HG02981 (cell line): ENCODE measurements at regions not wholly inside any gene's neighbourhood (a gene's known extent, or its start where the extent isn't known, plus 50 kb on each side); places are given as distances from the start of the nearest gene placed in this dataset.

Source experiments
- ATAC-seq: cut with Tn5 transposase; IDR thresholded peaks from one replicate; pipeline ENCODE4 v1.9.1; 2021; ENCODE audit warnings: mild to moderate bottlenecking, moderate library complexity; ENCODE audit not compliant: unreplicated experiment

DNA sequence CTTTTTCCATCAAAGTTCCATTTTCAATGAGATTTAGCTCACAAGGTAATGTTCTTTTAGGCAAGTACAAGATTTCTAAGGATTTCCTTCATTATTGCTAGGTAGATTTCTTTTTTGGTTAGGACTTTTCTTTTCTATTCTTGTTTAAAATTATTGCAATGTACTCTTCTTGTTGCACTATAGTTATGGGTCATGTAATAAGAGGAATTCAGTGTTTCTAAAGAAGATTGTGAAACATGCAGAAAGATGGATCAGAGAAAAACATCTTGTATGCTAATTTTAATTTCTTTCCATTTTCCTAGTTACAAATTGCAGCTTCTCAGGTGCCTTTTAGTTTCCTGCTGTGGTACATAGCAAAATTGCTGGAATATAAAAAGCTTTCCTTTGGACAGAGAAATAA lies 56.1 kb downstream of the BTG1 start:
- ATAC-seq = no peak

DNA sequence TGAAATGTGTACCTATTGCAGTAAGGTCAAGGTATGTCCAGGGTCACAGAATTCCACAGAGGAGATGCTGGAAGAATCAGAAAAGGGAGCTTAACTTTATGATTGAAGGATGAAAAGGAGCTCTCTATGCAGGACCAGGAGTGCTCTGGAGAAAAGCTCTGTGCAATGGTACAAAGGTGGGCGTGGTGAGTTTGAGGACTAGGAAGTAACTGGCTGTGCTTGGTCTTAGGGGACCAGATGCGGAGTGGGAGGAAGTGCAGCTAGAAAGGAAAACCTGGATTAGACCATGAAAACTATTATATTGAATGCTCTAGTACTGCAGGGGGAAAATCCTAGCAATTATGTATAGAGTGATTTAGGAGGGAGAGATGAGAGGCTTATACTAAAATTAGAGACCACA lies 56.8 kb downstream of the BTG1 start:
- no peak for ATAC-seq

DNA sequence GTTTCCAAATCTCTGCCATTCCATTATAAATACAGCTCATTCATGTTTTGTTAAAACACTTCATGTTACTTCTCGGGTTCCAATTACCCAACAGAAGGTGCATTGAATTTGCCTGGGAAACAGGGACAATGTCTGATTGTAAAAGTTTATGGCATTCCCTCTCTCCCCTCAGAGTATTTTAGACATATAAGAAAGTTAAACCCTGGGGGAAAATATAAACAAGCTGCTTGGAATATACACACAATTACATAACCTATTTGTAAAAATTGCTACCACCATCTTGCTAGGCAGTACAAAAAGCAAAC lies 60.0 kb downstream of the BTG1 start:
- ATAC-seq = no peak

DNA sequence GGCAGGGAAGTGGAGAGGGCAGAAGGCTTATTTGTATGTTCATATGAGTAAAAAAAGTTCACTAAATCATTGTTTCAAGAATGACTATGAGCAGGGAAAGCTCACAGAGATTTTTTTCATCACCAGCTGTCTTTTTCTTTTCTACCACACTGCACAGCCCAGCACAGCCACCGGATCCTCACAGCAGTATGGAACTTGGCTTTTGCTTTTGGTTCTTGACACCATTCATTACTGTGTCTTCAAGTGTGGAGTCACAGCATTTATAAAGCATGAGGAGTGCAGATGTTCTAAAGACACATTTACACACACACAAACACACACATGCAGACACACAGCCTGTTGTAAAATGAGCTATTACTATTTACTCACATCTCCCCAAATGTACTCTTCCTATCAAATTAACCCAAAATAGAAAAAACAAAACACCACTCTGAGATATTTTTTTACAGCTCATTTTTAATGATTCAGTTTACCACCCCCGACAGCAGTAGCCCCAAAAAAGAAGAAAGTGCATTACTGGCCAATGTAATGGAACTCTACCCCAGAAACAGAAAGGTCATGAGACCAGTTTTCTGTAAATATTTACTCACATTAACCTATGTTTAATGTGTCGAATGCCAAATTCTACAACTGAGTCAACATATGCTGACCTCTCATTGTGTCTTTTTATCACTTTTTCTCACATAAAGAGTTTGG lies 60.5 kb downstream of the BTG1 start:
- no peak for ATAC-seq

DNA sequence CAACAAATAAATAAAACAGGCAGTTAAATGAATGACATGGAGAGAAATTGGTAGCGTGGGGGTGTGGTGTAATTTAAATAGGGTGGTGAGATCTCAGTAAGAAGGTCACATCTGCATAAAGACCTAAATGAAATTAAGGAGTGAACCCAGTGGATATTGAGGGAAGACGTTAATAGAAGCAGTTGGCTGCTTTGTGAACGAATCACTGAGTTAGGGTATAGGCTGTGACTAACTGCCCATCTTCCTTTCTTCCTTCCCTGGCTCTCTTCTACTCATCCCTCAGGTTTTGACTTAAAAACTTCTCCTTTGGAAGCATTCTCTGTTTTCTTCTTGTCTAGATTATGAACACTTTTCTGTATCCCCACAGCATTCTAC lies 64.7 kb downstream of the BTG1 start:
- ATAC-seq = no peak

DNA sequence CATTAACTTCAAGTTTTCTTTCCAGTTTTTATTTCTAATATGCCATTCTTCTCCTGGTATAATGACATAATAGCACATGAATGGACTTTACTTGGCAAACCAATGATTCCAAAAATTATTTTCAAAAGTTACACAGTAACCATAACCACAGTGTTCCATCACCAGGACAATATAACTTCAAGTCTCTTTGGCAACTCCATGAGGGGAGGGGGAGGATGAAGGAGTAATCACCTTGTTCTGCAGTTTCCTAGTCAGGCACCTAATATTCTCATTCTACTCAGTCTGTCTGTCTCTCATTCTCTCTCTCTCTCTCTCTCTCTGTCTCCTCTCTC lies 66.6 kb downstream of the BTG1 start:
- no peak for ATAC-seq

DNA sequence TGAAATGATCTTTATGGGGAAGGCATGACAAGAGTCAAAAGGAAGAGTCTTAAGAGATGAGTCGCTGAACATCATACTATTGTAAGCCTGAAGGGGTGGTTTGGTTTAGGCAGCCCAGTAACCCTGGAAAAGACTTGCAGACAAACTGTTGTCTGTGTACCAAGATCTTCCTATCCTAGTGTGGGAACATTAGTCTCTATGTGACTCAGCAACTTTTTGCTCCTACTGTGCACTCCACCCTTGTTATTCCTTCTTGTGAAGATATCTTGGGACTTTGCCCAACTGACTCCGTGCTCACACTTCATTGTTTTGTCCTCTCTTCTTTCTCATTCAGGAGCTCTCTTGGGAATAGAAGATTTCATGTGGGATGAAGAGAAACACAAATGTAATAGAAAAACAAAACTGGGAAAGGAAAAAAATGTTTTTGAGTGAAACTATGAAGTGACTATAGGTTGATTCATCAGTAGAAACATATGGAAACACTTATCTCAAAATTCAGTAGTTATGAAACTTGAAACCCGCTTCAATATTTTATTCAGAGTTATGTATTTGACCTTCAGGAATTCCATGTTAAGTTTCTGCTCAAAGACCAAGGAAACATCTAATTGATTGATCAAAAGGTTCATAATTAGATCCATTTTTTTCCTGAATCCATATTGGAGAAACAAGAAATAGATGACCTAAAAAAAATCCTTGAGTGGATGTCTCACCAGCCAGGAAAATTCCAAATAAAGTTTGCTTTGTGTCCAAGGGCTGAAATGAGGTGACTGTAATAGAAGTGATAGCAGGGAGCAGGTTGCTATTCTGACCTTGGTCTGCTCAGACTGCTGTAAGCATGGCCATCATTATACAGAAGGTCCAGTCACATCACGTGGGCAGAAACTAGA lies 67.2 kb downstream of the BTG1 start:
- ATAC-seq = no peak

DNA sequence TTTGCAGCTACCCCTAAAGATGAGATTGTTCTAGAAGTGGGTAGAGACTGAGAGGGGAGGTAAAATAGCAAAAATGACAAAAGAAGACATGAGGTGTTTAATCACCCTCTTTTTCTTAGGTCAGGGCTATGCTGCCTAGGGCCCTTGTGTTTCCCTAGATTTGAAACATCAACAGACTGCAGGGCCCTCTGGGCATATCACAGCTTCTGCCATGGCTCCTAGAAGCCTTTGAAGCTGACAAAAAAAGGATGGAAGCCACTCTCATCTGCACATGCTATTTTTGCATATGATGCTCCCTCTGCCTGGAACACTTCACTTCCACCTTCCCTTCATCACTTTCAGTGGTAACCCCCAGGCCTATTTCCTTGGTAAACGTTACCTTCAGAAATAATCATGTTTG lies 68.1 kb downstream of the BTG1 start:
- ATAC-seq = no peak

DNA sequence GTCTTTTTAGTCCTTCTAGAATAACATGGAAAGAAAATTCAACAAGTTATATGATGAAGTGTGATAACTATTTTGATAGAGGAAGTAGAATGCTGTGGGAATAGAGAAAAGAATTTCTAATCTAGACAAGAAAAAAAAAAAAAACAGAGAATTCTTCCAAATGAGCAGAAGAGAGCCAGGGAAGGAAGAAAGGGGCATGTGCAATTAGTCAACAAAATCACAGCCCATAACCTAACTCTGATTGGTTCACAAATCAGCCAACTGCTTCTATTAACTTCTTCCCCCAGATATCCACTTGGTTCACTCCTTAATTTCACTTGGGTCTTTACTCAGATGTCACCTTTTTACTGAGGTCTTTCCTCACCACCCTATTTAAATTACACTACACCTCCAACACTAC lies 69.5 kb downstream of the BTG1 start:
- ATAC-seq = no peak

DNA sequence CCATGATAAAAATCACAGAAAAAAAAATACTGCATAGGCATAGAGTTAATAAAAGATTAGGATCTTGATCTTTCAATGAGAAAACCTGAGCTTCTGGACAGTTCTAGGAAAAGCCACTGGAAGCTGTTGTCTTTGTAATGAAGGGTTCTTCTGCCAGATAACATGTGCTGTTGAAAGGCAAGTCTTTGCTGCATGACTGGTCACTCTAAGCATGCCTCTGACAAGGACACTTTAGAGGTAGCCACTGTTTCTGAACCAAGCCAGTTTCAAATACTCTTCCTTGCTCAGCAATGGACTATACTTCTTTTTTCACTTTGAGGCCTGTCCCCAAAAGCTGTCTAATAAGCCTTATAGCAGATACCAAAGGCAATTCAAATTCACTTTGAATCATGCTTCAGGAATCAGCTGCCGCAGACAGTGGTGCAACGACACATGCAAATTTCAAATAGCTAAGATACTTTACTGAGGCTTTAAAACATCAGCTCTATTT lies 70.2 kb downstream of the BTG1 start:
- no peak for ATAC-seq

DNA sequence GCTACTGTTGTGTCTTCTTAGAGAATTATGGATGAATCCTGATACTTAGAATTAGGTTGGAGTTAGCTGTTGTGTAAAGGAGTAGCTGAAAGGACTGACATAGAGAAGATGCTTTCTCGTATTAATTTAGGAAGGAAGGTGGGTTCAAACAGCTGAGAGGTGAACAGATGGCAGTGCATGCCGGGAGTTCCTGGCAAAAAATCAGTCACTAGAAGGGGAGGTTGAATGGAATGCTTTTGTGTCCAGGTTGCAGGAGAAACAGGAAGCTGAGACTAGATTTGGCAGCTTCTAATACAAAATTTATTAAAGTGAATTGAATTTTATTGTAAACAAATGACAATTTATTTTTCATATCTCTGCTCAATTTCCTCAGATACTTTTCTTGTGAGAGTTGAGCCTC lies 70.8 kb downstream of the BTG1 start:
- no peak for ATAC-seq

DNA sequence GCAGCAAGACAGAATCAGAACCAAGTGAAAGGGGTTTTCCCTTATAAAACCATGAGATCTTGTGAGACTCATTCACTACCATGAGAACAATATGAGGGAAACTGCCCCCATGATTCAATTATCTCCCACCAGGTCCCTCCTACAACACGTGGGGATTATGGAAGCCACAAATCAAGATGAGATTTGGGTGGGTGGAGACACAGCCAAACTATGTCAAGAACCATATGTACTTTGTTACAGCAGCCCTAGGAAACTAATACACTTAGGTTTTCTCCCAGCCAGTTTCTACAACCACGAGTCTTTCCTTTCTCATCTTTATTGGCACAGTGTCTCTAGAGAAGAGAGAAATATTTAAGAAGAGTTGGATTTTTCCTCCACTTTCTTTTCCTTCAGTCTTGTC lies 72.6 kb downstream of the BTG1 start:
- no peak for ATAC-seq

DNA sequence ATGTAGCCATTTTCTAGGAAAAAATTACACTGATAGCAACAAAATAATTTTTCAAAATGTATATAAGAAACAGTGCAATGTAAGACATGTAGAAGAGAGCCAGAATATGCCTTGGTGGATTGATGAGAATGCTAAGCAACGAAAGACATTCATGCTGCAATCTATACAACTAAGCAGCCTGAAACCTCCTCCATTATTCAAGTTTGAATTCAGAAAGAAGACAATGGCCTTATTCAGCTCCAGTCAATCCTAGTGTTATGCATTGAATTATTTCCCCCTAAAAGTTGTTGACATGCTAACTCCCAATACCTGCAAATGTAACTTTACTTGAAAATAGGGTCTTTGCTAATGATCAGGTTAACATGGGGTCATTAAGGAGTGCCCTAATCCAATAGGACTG lies 73.5 kb downstream of the BTG1 start:
- no peak for ATAC-seq

DNA sequence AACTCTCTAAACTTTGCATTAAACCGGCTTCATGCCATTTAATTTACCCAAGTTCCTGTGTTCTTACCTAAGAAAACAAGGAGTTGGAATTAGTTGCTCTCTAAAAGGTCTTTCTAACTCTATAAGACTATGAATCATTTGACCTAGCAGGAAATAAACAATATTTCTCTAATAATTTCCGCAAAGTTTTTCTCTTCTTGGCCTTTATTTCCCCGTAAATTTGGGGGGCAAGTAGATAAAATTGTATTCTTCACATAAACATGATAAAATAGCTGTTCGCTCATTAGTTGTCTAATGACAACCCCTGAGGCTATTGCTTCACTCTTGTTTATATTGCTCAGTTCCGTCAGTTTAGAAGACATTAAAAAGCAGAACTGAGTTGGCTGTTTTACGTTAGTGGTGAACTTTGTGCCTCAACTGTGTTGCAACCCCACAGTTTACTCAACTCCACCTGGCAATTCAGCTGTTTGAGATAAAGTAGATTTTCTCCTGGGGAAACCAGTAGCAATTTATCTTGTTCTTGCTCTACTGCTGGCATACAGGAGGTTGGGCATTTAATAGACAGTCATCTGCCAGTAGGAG lies 74.7 kb downstream of the BTG1 start:
- ATAC-seq = no peak

DNA sequence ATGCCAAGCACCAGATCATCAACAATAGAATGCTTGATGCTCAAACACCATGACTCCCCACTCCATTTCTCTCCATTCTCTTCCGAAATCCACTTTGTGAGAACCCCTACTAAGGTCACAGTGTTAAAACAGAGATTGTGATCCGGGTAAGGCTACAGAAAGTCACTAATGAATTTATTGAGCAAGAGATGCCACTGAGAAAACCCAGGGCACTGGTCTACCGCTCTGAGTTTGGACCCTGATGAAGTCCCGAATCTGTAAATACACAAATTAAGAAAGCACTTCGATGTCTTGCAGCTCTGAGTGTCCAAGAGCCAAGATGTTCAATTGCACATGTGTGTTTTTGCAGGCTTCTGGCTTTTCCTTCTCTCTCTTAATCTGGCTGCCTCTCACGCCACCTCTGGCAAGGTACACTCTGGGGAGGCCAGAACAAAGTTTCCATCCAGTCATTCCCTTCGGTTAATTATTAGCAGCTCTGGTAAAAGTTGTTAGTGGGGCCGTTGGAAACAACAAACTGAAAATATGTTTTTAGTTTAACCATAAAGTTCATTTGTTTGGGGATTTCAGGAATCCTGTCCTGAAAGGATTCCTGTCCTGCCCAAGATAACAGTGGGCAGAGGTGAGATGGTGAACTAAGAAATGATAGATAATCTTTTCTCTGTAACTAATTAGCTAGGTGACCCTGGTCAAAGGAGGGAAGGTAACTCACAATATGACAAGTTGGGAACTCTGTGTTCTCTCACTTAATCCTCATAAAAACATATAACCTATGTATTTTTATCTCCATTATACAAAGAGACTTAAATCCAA lies 75.4 kb downstream of the BTG1 start:
- peak; percentile 69 for ATAC-seq

DNA sequence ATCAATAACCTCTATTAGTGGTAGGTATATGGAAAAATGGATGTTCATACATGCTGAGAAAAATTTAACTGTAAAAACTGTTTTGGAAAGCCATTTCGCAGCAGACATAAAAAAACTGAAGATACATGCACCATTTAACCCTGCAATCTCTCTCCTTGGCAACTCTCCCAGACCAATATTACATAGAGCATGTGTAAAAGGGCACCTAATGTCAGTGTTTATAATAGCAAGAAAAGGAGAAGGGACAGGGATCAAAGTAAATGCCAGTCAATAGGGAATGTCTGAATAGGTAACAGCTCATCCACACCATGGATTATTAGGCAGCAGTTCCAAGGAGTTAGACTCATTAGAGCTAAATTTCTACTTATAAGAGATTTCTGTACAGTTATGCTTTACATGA lies 77.2 kb downstream of the BTG1 start:
- ATAC-seq = no peak

DNA sequence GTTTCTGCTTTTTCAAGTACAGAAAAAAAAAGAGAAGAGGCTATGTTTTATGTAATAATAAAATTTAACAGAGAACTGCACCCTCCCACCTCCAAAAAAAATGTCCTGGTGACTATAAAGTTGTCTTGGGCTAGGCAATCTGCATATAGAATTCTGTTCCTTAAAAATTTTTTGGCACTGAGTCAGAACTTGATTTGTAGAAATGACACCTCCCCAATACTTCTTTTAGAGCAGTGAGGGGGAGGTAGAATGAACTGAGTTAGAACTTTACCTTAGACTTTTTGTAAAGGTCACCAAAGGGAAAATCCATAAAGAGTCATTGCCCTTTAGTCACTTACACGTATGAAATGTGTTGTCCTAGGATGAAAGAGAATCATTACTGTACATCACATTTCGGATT lies 80.0 kb downstream of the BTG1 start:
- no peak for ATAC-seq

DNA sequence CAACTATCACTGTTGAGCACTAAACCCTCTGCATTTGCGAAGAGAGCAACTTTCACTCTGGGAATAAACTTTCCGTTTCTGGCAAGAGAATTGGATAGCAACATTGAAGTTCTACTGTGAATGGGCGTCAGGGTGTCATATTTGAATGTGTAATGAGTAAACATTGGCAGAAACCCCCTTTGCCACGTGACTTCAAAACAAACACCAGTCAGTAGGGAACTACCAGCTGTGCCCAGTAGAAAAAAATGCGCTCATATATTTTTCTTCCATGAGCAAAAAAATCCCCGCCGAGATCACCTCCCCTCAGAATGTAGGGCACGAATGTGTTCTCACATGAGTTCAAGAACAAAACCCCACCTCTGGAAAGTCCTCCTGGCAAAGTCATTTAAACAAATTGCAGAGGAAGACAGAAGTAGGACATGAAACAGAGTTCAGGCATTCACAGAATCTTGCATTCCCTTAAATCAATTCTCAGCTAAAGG lies 80.6 kb downstream of the BTG1 start:
- ATAC-seq = peak; percentile 51

DNA sequence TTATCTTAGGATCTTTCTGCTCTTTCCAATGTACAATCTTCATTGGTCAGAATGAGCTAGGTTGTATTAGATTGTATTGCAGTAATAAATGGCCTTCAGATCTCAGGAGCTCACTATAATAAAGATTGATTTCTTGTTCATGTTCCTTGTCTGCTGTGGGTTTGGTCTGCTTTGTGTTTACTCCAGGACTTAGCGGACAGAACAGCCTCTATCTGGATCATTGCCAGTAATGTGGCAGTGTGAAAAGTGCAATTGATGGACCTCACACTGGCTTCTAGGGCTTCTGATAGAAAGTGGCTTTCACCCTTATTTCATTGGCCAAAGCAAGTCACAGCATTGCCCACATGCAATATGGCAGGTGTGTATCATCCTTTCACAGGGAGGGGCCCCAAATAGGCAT lies 81.2 kb downstream of the BTG1 start:
- no peak for ATAC-seq

DNA sequence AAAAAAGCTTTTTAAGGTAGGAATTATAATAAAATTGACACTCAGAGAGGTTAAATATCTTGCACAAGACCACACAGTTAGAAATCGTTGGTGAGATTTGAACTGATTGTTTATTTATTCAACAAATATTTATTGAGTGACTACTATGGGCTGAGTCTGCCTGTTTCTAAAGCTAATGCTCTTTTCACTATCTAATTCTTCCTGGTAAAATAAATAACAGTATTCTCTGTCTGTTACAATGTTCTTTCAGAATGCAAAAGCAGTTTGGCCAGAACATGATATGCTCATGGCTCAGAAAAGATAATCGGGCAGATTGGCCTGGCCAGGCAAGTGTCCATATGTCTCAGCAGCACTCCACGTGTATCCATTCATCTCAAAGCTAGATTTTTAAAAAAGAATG lies 82.0 kb downstream of the BTG1 start:
- ATAC-seq = no peak
